Breast epithelium (tissue), 4 donors: ENCODE measurements at regions not wholly inside any gene's neighbourhood (a gene's known extent, or its start where the extent isn't known, plus 50 kb on each side); places are given as distances from the start of the nearest gene placed in this dataset.

Experiments used
- DNase-seq, 2 donors: peaks; one replicate each; pipeline ENCODE4 v3.0.0-alpha.2; 2019; ENCODE audit warnings: low spot score in 2 of 2
- H3K27ac ChIP-seq, 2 donors: fragments of 200-600 bp; sonication (generic) in 1 of 2; one replicate each; pipeline ENCODE4 v1.5.1; 2016 to 2019; ENCODE audit warnings: mild to moderate bottlenecking in 1 of 2
- H3K27me3 ChIP-seq, 2 donors: fragments of 200-600 bp; sonication (generic) in 1 of 2; one replicate each; pipeline versions ENCODE4 v1.5.1 to v1.6.0; 2017 to 2019; ENCODE audit warnings: control low read depth in 1 of 2, mild to moderate bottlenecking in 1 of 2
- H3K36me3 ChIP-seq: fragments of 200-600 bp; one replicate; pipeline ENCODE4 v1.5.1; 2019
- H3K4me1 ChIP-seq, 2 donors: fragments of 200-600 bp; sonication (generic); one replicate each; pipeline ENCODE4 v1.5.1; 2016 to 2019; ENCODE audit warnings: control low read depth in 1 of 2
- H3K4me3 ChIP-seq, 3 donors: fragments of 200-600 bp; sonication (generic); 1 replicate in 2 of 3; 2 replicates in 1 of 3; pipeline ENCODE4 v1.5.1; 2016 to 2019; ENCODE audit warnings: mild to moderate bottlenecking in 3 of 3, moderate library complexity in 2 of 3
- H3K9me3 ChIP-seq, 2 donors: fragments of 200-600 bp; sonication (generic) in 1 of 2; one replicate each; pipeline ENCODE4 v1.5.1; 2016 to 2019; ENCODE audit warnings: control low read depth in 1 of 2
- CTCF ChIP-seq, 3 donors: fragments of 450-650 bp; IDR thresholded peaks; one replicate each; pipeline ENCODE4 v1.5.1; 2016 to 2017; ENCODE audit warnings: antibody characterized with exemption in 3 of 3, mild to moderate bottlenecking in 3 of 3, moderate library complexity in 3 of 3
- POLR2A ChIP-seq: fragments of 450-650 bp; IDR thresholded peaks from one replicate; pipeline ENCODE4 v1.6.1; 2016; ENCODE audit warnings: antibody characterized with exemption, mild to moderate bottlenecking, moderate library complexity
- POLR2AphosphoS5 ChIP-seq, 3 donors: sonication (generic); formaldehyde crosslinking; IDR thresholded peaks; one replicate each; pipeline ENCODE4 v1.6.1; 2017; ENCODE audit warnings: antibody characterized with exemption in 3 of 3
- intact Hi-C: fragments of 100-400 bp; cut with DNase I; formaldehyde crosslinking; loops from one replicate; pipeline ENCODE4 v1.15.1; 2023; ENCODE audit warnings: low total_unique reads

GRCh38 chr2:56681659-56682396, 498.0 kb downstream of the CCDC85A start:
- Histone ChIP-seq H3K4me1 (no peaks in the 10 kb centered on the region), H3K36me3 (no peaks in the 10 kb centered on the region), H3K9me3 (no peaks in the 10 kb centered on the region), H3K4me3 (no peak overlapping the region), H3K27me3 (no peaks in the 10 kb centered on the region), H3K27ac (no peak overlapping the region)
- intact Hi-C loops, result no loop called here
- TF ChIP-seq POLR2AphosphoS5 (IDR thresholded peaks at IDR 0.05) (no peak), POLR2A (no peak), CTCF (IDR thresholded peaks at IDR 0.05) (no peak)
- DNase-seq, result no peak

- no peaks in the 10 kb centered on the region for H3K4me1 ChIP-seq
- no peak for DNase-seq
- H3K4me3 ChIP-seq, result no peak overlapping the region
- no peak for TF ChIP-seq POLR2AphosphoS5 (IDR thresholded peaks at IDR 0.05)
- no peak for TF ChIP-seq POLR2A
- no peak for TF ChIP-seq CTCF (IDR thresholded peaks at IDR 0.05)
- intact Hi-C loops, result no loop called here
- H3K9me3 ChIP-seq, result no peaks in the 10 kb centered on the region
- no peaks in the 10 kb centered on the region for H3K27me3 ChIP-seq
- no peaks in the 10 kb centered on the region for H3K36me3 ChIP-seq
- H3K27ac ChIP-seq, result no peak overlapping the region
Observed at GRCh38 chr2:56682397-56682760, 498.6 kb downstream of the CCDC85A start.

- no peak for DNase-seq
- Histone ChIP-seq H3K36me3 (no peaks in the 10 kb centered on the region), H3K27ac (no peak overlapping the region), H3K9me3 (no peaks in the 10 kb centered on the region), H3K4me3 (no peak overlapping the region), H3K27me3 (no peaks in the 10 kb centered on the region), H3K4me1 (no peaks in the 10 kb centered on the region)
- intact Hi-C loops, result no loop called here
- TF ChIP-seq POLR2A (no peak), CTCF (IDR thresholded peaks at IDR 0.05) (no peak), POLR2AphosphoS5 (IDR thresholded peaks at IDR 0.05) (no peak)
Observed at GRCh38 chr2:56684327-56684726, 500.5 kb downstream of the CCDC85A start.

GRCh38 chr2:56685205-56685604, 501.4 kb downstream of the CCDC85A start:
- H3K27ac ChIP-seq, result no peak overlapping the region
- H3K4me1 ChIP-seq, result no peaks in the 10 kb centered on the region
- no peaks in the 10 kb centered on the region for H3K36me3 ChIP-seq
- DNase-seq, result no peak
- no peaks in the 10 kb centered on the region for H3K9me3 ChIP-seq
- no peak overlapping the region for H3K4me3 ChIP-seq
- intact Hi-C loops, result no loop called here
- TF ChIP-seq CTCF (IDR thresholded peaks at IDR 0.05) (no peak), POLR2AphosphoS5 (IDR thresholded peaks at IDR 0.05) (no peak), POLR2A (no peak)
- H3K27me3 ChIP-seq, result no peaks in the 10 kb centered on the region

- no peak overlapping the region for H3K27ac ChIP-seq
- H3K27me3 ChIP-seq, result no peaks in the 10 kb centered on the region
- no peaks in the 10 kb centered on the region for H3K4me1 ChIP-seq
- H3K4me3 ChIP-seq, result no peak overlapping the region
- no peaks in the 10 kb centered on the region for H3K36me3 ChIP-seq
- H3K9me3 ChIP-seq, result peaks cover 0 to 4% of the 10 kb centered on the region in 2 donors
- intact Hi-C loops, result no loop called here
- TF ChIP-seq POLR2A (no peak), CTCF (IDR thresholded peaks at IDR 0.05) (no peak), POLR2AphosphoS5 (IDR thresholded peaks at IDR 0.05) (no peak)
- DNase-seq, result no peak
Observed at GRCh38 chr2:56687169-56687568, 503.4 kb downstream of the CCDC85A start.
